Type B pancreatic cell (in vitro differentiated cells): ENCODE measurements at regions not wholly inside any gene's neighbourhood (a gene's known extent, or its start where the extent isn't known, plus 50 kb on each side); places are given as distances from the start of the nearest gene placed in this dataset.

Experiments used
- DNase-seq: peaks from one replicate; pipeline ENCODE4 v3.0.0; 2021; ENCODE audit warnings: mixed read lengths; ENCODE audit not compliant: unreplicated experiment; ENCODE audit errors: extremely low spot score
- H3K27ac Mint-ChIP-seq: 2 replicates; pipeline ENCODE4 v1.8.0; 2021; ENCODE audit warnings: mild to moderate bottlenecking, mixed read lengths
- H3K27me3 Mint-ChIP-seq: 2 replicates; pipeline ENCODE4 v1.8.0; 2021; ENCODE audit warnings: mixed read lengths
- H3K36me3 Mint-ChIP-seq: 2 replicates; pipeline ENCODE4 v1.8.0; 2021; ENCODE audit warnings: mixed read lengths
- H3K4me1 Mint-ChIP-seq: one replicate; pipeline ENCODE4 v1.8.0; 2021; ENCODE audit warnings: mixed read lengths; ENCODE audit not compliant: unreplicated experiment
- H3K4me3 Mint-ChIP-seq: 2 replicates; pipeline ENCODE4 v1.8.0; 2021; ENCODE audit warnings: mild to moderate bottlenecking, mixed read lengths
- H3K9me3 Mint-ChIP-seq: 2 replicates; pipeline ENCODE4 v1.8.0; 2021; ENCODE audit warnings: mixed read lengths
- TF ChIP-seq, protein P1 (sequence below): fragments of 200-600 bp; sonication (generic); conservative IDR thresholded peaks from 2 replicates; pipeline ENCODE4 v1.5.0; 2021; ENCODE audit warnings: antibody characterized with exemption, mild to moderate bottlenecking

DNA sequence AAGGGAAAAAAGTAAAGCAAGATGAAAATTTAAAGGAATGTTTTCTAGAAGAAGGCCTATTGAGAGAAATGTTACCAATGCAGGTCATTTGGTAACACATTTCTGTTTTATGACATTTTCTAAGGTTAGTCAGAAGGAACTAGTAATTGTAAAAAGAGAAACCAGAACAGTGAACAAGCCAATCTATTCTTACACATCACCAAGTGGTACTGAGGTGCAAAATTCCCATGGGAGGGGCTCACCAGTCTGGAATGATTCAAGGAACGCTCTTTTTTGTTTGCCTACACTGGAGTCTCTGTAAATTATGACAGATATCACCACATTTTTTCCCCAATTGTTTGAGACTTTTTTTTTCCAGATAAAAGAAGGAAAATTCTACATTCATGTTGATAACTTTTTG, 404.7 kb upstream of the CNKSR2 start:
- no peaks in the 10 kb centered on the region for H3K36me3 Mint-ChIP-seq
- H3K9me3 Mint-ChIP-seq: peaks cover 14% of the 10 kb centered on the region
- H3K4me1 Mint-ChIP-seq: peaks cover 13% of the 10 kb centered on the region
- H3K4me3 Mint-ChIP-seq: no peak overlapping the region
- no peaks in the 10 kb centered on the region for H3K27me3 Mint-ChIP-seq
- TF ChIP-seq, protein P1, sequence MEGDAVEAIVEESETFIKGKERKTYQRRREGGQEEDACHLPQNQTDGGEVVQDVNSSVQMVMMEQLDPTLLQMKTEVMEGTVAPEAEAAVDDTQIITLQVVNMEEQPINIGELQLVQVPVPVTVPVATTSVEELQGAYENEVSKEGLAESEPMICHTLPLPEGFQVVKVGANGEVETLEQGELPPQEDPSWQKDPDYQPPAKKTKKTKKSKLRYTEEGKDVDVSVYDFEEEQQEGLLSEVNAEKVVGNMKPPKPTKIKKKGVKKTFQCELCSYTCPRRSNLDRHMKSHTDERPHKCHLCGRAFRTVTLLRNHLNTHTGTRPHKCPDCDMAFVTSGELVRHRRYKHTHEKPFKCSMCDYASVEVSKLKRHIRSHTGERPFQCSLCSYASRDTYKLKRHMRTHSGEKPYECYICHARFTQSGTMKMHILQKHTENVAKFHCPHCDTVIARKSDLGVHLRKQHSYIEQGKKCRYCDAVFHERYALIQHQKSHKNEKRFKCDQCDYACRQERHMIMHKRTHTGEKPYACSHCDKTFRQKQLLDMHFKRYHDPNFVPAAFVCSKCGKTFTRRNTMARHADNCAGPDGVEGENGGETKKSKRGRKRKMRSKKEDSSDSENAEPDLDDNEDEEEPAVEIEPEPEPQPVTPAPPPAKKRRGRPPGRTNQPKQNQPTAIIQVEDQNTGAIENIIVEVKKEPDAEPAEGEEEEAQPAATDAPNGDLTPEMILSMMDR: no peak
- H3K27ac Mint-ChIP-seq: no peak overlapping the region
- DNase-seq: no peak

DNA sequence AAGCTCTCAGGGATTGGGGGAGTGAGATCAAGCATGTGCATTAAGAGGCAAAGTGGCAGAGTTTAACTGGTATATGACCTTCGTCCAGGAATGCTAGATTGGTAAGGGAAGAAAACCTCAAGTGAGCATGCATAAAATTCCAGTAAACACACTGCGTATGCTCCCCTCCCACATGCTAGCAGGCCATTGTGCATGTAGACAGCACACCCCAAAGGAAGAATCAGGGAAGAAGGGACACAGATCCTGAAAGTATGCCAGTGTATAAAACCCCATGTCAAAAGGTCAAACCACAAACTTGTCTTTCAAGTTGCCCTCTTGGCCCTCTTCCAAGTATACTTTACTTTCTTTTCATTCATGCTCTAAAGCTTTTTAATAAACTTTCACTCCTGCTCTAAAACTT, 405.2 kb upstream of the CNKSR2 start:
- DNase-seq: no peak
- Mint-ChIP-seq H3K27ac (peak overlapping the region; percentile 57), H3K4me1 (peaks cover 13% of the 10 kb centered on the region), H3K27me3 (no peaks in the 10 kb centered on the region), H3K36me3 (no peaks in the 10 kb centered on the region), H3K4me3 (no peak overlapping the region), H3K9me3 (peaks cover 14% of the 10 kb centered on the region)
- TF ChIP-seq, protein P1: no peak

DNA sequence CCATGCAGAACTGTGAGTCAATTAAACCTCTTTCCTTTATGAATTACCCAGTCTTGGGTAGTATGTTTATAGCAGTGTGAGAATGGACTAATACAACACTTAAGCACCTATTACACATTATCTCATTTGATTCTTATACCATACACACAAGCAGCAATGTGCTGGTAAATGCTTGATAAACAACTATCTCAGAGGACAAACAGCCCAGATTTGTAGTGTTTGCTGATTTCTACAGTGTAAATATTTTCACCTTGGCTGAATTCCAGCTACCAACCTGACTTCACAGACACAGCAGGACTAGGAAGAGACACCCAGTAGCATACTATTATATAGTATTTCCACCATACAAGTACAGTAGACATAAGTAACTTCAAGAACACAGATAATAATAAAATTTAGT, 406.5 kb upstream of the CNKSR2 start:
- DNase-seq: no peak
- no peak overlapping the region for H3K4me3 Mint-ChIP-seq
- TF ChIP-seq, protein P1: no peak
- no peaks in the 10 kb centered on the region for H3K36me3 Mint-ChIP-seq
- H3K4me1 Mint-ChIP-seq: peaks cover 13% of the 10 kb centered on the region
- H3K9me3 Mint-ChIP-seq: peaks cover 14% of the 10 kb centered on the region
- H3K27ac Mint-ChIP-seq: no peak overlapping the region
- H3K27me3 Mint-ChIP-seq: no peaks in the 10 kb centered on the region

DNA sequence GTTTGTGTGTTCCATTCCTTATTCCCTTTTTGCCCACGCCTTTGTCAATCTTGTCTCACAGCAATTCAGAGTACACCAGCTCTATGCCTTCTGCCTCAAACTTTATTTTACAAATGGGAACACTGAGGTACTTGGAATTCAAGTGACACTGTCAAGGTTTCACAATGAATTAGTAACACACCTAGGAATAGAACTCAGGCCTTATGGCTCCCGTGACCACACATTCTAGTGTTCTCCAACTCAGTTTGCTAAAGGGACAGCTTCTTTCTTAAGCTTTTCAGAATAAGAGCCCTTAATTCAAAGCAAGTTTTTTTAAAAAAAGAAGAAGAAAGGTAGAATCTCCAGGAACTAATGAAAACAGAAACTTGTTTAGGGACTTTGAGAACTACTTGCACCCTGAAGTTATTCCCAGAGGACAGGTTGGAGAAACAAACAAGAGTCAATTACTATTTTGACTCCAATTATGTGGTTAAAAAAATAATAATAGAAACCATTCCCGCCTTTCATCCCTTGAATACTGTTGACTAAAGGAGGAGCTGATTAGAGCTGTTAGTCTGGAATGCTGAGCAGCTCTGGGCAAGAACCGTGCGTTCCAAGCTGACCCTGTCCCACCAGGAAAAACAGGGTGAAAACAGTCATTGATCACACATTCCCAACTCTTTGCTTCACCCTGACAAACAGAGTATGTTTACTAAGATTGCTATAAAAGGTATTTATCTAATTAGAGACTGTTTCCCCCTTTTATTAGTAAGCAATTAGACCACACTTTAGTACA, 408.8 kb upstream of the CNKSR2 start:
- no peak for DNase-seq
- H3K36me3 Mint-ChIP-seq: no peaks in the 10 kb centered on the region
- H3K4me3 Mint-ChIP-seq: no peak overlapping the region
- peaks cover 13% of the 10 kb centered on the region for H3K4me1 Mint-ChIP-seq
- H3K27me3 Mint-ChIP-seq: no peaks in the 10 kb centered on the region
- TF ChIP-seq, protein P1: no peak
- peak overlapping the region; percentile 22 for H3K27ac Mint-ChIP-seq
- H3K9me3 Mint-ChIP-seq: peaks cover 14% of the 10 kb centered on the region

DNA sequence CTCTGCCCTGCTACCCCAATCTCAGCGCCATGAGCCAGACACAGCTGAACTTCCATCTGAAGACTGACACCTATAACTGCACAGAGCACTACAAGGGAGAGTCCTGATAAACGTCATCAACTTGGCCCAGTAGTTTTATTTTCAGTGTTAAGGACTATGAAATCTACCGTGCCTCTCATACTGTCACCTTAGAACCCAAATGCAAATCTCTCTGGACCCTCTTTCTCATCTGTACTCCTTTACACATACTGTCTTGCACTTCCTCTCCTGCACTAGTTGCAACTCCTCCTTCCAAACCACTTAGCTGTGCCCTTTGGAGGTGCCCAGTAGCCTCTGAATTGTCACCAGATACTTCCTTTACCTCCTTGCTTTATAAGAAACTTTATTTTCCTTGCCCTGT, 420.2 kb upstream of the CNKSR2 start:
- no peaks in the 10 kb centered on the region for H3K36me3 Mint-ChIP-seq
- DNase-seq: no peak
- peaks cover 6% of the 10 kb centered on the region for H3K4me1 Mint-ChIP-seq
- no peak overlapping the region for H3K4me3 Mint-ChIP-seq
- H3K27me3 Mint-ChIP-seq: no peaks in the 10 kb centered on the region
- no peaks in the 10 kb centered on the region for H3K9me3 Mint-ChIP-seq
- H3K27ac Mint-ChIP-seq: no peak overlapping the region
- TF ChIP-seq, protein P1: no peak
